Prostate gland (tissue), 2 donors: ENCODE measurements at regions not wholly inside any gene's neighbourhood (a gene's known extent, or its start where the extent isn't known, plus 50 kb on each side); places are given as distances from the start of the nearest gene placed in this dataset.

Source experiments
- POLR2A ChIP-seq: fragments of 450-650 bp; IDR thresholded peaks from one replicate; pipeline ENCODE4 v1.6.1; 2016; ENCODE audit warnings: antibody characterized with exemption, mild to moderate bottlenecking
- TF ChIP-seq, protein P1 (sequence below), 4 experiments: fragments of 200-600 bp in 2 of 4; fragments of 450-650 bp in 2 of 4; sonication (generic) in 2 of 4; IDR thresholded peaks; 1 replicate in 3 of 4; 2 replicates in 1 of 4; pipeline ENCODE4 v1.5.1; 2016 to 2019; ENCODE audit warnings: antibody characterized with exemption in 4 of 4, mild to moderate bottlenecking in 2 of 4, moderate library complexity in 2 of 4

GRCh38 chr10:28219251-28219650, 83.6 kb downstream of the MPP7 start:
- TF ChIP-seq, protein P1, sequence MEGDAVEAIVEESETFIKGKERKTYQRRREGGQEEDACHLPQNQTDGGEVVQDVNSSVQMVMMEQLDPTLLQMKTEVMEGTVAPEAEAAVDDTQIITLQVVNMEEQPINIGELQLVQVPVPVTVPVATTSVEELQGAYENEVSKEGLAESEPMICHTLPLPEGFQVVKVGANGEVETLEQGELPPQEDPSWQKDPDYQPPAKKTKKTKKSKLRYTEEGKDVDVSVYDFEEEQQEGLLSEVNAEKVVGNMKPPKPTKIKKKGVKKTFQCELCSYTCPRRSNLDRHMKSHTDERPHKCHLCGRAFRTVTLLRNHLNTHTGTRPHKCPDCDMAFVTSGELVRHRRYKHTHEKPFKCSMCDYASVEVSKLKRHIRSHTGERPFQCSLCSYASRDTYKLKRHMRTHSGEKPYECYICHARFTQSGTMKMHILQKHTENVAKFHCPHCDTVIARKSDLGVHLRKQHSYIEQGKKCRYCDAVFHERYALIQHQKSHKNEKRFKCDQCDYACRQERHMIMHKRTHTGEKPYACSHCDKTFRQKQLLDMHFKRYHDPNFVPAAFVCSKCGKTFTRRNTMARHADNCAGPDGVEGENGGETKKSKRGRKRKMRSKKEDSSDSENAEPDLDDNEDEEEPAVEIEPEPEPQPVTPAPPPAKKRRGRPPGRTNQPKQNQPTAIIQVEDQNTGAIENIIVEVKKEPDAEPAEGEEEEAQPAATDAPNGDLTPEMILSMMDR (IDR thresholded peaks at IDR 0.05): no peak
- no peak for TF ChIP-seq POLR2A
